Right lobe of liver (tissue), 4 donors: ENCODE measurements at regions not wholly inside any gene's neighbourhood (a gene's known extent, or its start where the extent isn't known, plus 50 kb on each side); places are given as distances from the start of the nearest gene placed in this dataset.

Experiments used
- CTCF ChIP-seq, 4 donors: fragments of 200-600 bp in 3 of 4; fragments of 450-650 bp in 1 of 4; IDR thresholded peaks; one replicate each; pipeline versions ENCODE4 v1.5.1 to v1.8.0; 2016 to 2022; ENCODE audit warnings: antibody characterized with exemption in 4 of 4, mild to moderate bottlenecking in 2 of 4
- POLR2A ChIP-seq: fragments of 450-650 bp; IDR thresholded peaks from one replicate; pipeline ENCODE4 v1.6.1; 2017; ENCODE audit warnings: antibody characterized with exemption, mild to moderate bottlenecking
- donor health status: DM: no; HTN: no; CAD: no.
- donor health status: DM: no; HTN: no; CAD: no.
- donor health status: DM: no; HTN: yes; CAD: no.

GRCh38 chr11:96785073-96785472, 395.3 kb downstream of the JRKL start:
- TF ChIP-seq CTCF (IDR thresholded peaks at IDR 0.05) (no peak), POLR2A (no peak)
